ENCODE measurements at regions not wholly inside any gene's neighbourhood (a gene's known extent, or its start where the extent isn't known, plus 50 kb on each side); places are given as distances from the start of the nearest gene placed in this dataset.

DNA sequence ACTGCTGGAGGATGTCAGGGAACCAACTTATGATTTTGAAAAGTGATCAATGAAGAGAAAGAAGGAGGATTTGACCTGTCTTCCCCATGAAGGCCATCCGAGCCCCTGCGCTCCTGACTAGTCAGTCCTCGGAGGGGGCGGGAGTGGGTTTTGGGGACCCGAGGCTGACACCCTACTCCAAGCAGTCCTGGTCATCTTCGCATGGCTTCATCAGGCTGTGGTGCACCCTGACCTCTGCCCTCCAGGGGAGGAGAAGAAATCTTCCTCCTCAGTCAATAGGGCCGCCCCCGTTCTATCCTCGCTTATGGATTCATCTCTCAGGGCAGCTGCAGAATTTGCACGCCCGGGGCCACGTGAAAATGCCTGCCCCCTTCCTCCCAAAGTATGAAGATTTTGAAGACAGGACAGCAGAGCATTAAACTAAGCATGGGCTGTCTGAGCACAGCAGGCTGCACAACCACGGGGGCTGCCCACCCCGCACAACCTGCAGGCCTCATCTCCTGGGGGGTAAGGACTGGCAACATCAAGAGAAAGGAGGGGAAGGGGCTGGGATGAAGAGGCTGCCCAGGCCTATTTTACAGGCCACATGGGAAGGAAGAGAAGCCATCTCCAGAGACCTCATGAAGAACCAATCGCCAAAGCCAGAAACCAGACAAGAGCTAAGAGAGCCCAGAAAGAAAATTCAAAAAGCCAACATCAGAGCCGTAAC, 138.1 kb upstream of the PHACTR3 start:
- TF ChIP-seq POLR2AphosphoS5 (IDR thresholded peaks at IDR 0.05) = no peak
- TF ChIP-seq POLR2A (IDR thresholded peaks at IDR 0.05) = no peak
- no peak for TF ChIP-seq CTCF (IDR thresholded peaks at IDR 0.05)

All from transverse colon (tissue), 4 donors.